ENCODE measurements at regions not wholly inside any gene's neighbourhood (a gene's known extent, or its start where the extent isn't known, plus 50 kb on each side); places are given as distances from the start of the nearest gene placed in this dataset.
A peak's percentile ranks its signal among the peaks of the same experiment; 100 is the strongest.
"Not testable (repeated sequence)": the region's sequence is repeated elsewhere in the genome, so short reads cannot be mapped to it uniquely, and the experiment has no call there.

- 0 to 1% (median 1%) methylated on average over 15 of the region's 15 CpGs for WGBS, 3 donors
- intact Hi-C loops (cut with DNase I): loop anchor here in 3 of 4 donors (2.0 to 10.0 kb wide), 6 partner anchors 90 to 498 kb away; partner anchors contain the start of gene ARID1B (in 2 of the 3)
- peak in 1 of 5 donors; percentile 28 for DNase-seq
- H3K27me3 ChIP-seq: no peaks in the 10 kb centered on the region
- no peaks in the 10 kb centered on the region for H3K36me3 ChIP-seq
- peak overlapping the region; percentile 88 to 97 for H3K27ac ChIP-seq
- no peaks in the 10 kb centered on the region for H3K9me3 ChIP-seq
- no peaks in the 10 kb centered on the region for H3K4me1 ChIP-seq (ENCODE audit: insufficient read depth)
- peak overlapping the region; percentile 79 for H3K4me3 ChIP-seq
- TF ChIP-seq CTCF (IDR thresholded peaks at IDR 0.05): peak in 2 of 3 donors; percentile 47 to 64
- no peak for TF ChIP-seq POLR2A (IDR thresholded peaks at IDR 0.05)
Observed at GRCh38 chr6:156686301-156686994, 90.7 kb upstream of the ARID1B start.

- DNase-seq: no peak
- Histone ChIP-seq H3K4me1 (ENCODE audit: insufficient read depth) (no peaks in the 10 kb centered on the region), H3K27ac (peak overlapping the region; percentile 88 to 97), H3K9me3 (no peaks in the 10 kb centered on the region), H3K36me3 (no peaks in the 10 kb centered on the region), H3K4me3 (peak overlapping the region; percentile 79), H3K27me3 (no peaks in the 10 kb centered on the region)
- intact Hi-C loops (cut with DNase I): loop anchor here in 3 of 4 donors (2.0 to 10.0 kb wide), 6 partner anchors 91 to 499 kb away; partner anchors contain the start of gene ARID1B (in 2 of the 3)
- WGBS, 3 donors: 11 to 14% (median 12%) methylated on average over 4 of the region's 4 CpGs
- TF ChIP-seq EP300 (IDR thresholded peaks at IDR 0.05): no peak
- TF ChIP-seq CTCF (IDR thresholded peaks at IDR 0.05): no peak
- TF ChIP-seq POLR2A (IDR thresholded peaks at IDR 0.05): no peak
Observed at GRCh38 chr6:156685823-156686222, 91.4 kb upstream of the ARID1B start.

- no peak for TF ChIP-seq EP300 (IDR thresholded peaks at IDR 0.05)
- Histone ChIP-seq H3K9me3 (no peaks in the 10 kb centered on the region), H3K27ac (no peak overlapping the region), H3K4me3 (no peak overlapping the region), H3K4me1 (ENCODE audit: insufficient read depth) (no peaks in the 10 kb centered on the region), H3K27me3 (no peaks in the 10 kb centered on the region), H3K36me3 (no peaks in the 10 kb centered on the region)
- no peak for DNase-seq
- intact Hi-C loops (cut with DNase I): loop anchor here in 2 of 4 donors (10.0 kb wide), 2 partner anchors 119 to 501 kb away; no protein-coding TSS in a partner anchor
- WGBS, 3 donors: 57 to 76% (median 74%) methylated on average over 5 of the region's 5 CpGs
Observed at GRCh38 chr6:156683821-156684220, 93.4 kb upstream of the ARID1B start.

GRCh38 chr6:156676721-156677120 lies 100.5 kb upstream of the ARID1B start:
- DNase-seq: no peak
- intact Hi-C loops (cut with DNase I): no loop called here
- Histone ChIP-seq H3K4me3 (no peak overlapping the region), H3K9me3 (no peaks in the 10 kb centered on the region), H3K27ac (no peak overlapping the region), H3K27me3 (no peaks in the 10 kb centered on the region), H3K36me3 (no peaks in the 10 kb centered on the region), H3K4me1 (ENCODE audit: insufficient read depth) (no peaks in the 10 kb centered on the region)
- TF ChIP-seq EP300 (IDR thresholded peaks at IDR 0.05) (no peak), CTCF (IDR thresholded peaks at IDR 0.05) (no peak), POLR2A (IDR thresholded peaks at IDR 0.05) (no peak)
- WGBS, 3 donors: 92 to 94% (median 93%) methylated on average over 2 of the region's 2 CpGs

- Histone ChIP-seq H3K27me3 (no peaks in the 10 kb centered on the region), H3K9me3 (no peaks in the 10 kb centered on the region), H3K36me3 (no peaks in the 10 kb centered on the region), H3K4me3 (no peak overlapping the region), H3K4me1 (ENCODE audit: insufficient read depth) (no peaks in the 10 kb centered on the region), H3K27ac (no peak overlapping the region)
- WGBS, 3 donors: 90 to 93% (median 93%) methylated on average over 2 of the region's 2 CpGs
- no peak for DNase-seq
- intact Hi-C loops (cut with DNase I): no loop called here
- no peak for TF ChIP-seq EP300 (IDR thresholded peaks at IDR 0.05)
- no peak for TF ChIP-seq CTCF (IDR thresholded peaks at IDR 0.05)
- no peak for TF ChIP-seq POLR2A (IDR thresholded peaks at IDR 0.05)
Observed at GRCh38 chr6:156674197-156674596, 103.0 kb upstream of the ARID1B start.

GRCh38 chr6:156670097-156670496 lies 107.1 kb upstream of the ARID1B start:
- H3K4me1 ChIP-seq (ENCODE audit: insufficient read depth); intact Hi-C loops (cut with DNase I); H3K27ac ChIP-seq; DNase-seq; H3K4me3 ChIP-seq; H3K27me3 ChIP-seq; H3K9me3 ChIP-seq; H3K36me3 ChIP-seq: not testable (repeated sequence)
- 87 to 100% (median 92%) methylated on average over 3 to 26 of the region's 26 CpGs for WGBS, 3 donors
